ENCODE measurements at regions not wholly inside any gene's neighbourhood (a gene's known extent, or its start where the extent isn't known, plus 50 kb on each side); places are given as distances from the start of the nearest gene placed in this dataset.

DNA sequence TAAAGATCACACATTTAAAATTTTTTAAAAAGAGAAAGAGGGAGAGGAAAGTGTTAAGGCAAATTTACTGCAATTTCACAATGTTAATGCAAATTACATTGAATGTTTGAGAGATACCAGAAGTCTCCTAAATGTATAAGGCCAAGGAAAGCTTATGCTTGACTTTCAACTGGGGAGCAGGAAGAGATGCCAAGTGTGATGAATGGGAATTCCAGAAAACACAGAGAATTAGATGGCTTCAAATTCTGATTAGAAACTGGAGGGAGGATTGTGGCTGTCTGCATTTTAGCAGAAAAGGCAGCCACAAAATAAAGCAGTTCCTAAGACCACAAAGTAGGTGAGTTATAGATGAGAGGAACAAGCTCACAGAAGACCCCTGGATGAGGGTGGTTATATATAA is 328.3 kb upstream of the CITED2 start:
- TF ChIP-seq EZH2 (IDR thresholded peaks at IDR 0.05; ENCODE audit: borderline replicate concordance, low read depth, low read length, poor library complexity, severe bottlenecking): no peak
- TF ChIP-seq, protein P1, sequence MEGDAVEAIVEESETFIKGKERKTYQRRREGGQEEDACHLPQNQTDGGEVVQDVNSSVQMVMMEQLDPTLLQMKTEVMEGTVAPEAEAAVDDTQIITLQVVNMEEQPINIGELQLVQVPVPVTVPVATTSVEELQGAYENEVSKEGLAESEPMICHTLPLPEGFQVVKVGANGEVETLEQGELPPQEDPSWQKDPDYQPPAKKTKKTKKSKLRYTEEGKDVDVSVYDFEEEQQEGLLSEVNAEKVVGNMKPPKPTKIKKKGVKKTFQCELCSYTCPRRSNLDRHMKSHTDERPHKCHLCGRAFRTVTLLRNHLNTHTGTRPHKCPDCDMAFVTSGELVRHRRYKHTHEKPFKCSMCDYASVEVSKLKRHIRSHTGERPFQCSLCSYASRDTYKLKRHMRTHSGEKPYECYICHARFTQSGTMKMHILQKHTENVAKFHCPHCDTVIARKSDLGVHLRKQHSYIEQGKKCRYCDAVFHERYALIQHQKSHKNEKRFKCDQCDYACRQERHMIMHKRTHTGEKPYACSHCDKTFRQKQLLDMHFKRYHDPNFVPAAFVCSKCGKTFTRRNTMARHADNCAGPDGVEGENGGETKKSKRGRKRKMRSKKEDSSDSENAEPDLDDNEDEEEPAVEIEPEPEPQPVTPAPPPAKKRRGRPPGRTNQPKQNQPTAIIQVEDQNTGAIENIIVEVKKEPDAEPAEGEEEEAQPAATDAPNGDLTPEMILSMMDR (conservative IDR thresholded peaks at IDR 0.05; ENCODE audit: low read depth, low read length): no peak

Measured in A673 (cell line).